NCI-H510A (cell line): ENCODE measurements at regions not wholly inside any gene's neighbourhood (a gene's known extent, or its start where the extent isn't known, plus 50 kb on each side); places are given as distances from the start of the nearest gene placed in this dataset.

Source experiments
- DNase-seq: peaks from one replicate; lab custom pipeline; 2025; lab: John Stamatoyannopoulos, UW

- no peak for DNase-seq
Measured at GRCh38 chr11:91810871-91811270, 413.7 kb upstream of the FAT3 start.

GRCh38 chr11:91805293-91805692, 419.3 kb upstream of the FAT3 start:
- no peak for DNase-seq

- no peak for DNase-seq
Measured at GRCh38 chr11:91804042-91804441, 420.6 kb upstream of the FAT3 start.

- no peak for DNase-seq
Measured at GRCh38 chr11:91802475-91802874, 422.1 kb upstream of the FAT3 start.

- DNase-seq, result no peak
Measured at GRCh38 chr11:91800208-91800914, 424.3 kb upstream of the FAT3 start.

DNA sequence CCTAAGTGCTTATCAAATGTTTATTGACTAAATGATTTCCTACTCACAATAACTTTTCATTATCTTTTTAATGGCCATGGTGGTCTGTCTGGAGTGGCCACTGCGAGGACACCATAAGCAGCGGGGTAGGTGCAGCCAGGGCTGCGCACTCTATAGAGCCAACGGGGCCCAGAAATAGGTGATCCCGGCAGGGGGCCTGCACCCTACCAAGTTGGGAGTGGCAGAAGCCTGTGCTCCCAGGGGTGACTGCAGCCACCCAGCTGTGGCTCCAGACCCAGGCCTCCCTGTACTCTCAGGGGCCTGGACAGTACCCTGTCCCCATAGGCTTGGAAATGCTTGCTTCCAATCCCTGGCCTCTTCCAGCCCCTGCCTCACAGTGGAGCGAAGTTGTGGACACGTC, 426.4 kb upstream of the FAT3 start:
- no peak for DNase-seq

DNA sequence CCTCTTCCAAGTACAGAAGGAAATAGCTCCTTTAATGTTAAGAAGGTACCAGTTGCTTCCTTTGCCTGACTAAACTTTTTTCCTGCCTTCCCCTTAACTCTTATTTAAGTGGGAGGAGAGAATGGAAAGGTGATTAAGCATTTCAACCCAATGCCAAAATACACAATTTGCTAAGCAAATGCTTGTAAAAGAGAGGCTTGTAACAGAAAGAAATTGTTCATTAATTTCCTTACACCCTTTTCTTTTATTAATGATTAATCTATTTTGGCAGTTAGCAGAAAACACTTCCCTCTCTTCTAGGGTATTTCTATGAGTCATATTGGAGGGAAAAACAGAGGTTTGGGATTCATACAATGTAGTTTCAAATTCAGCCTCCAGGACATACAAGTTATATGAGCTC, 427.6 kb upstream of the FAT3 start:
- DNase-seq, result no peak

GRCh38 chr11:91795139-91795887, 429.3 kb upstream of the FAT3 start:
- no peak for DNase-seq

GRCh38 chr11:91794146-91794545, 430.5 kb upstream of the FAT3 start:
- DNase-seq, result no peak

GRCh38 chr11:91792779-91793262, 431.8 kb upstream of the FAT3 start:
- DNase-seq, result no peak

- no peak for DNase-seq
Measured at GRCh38 chr11:91791171-91791468, 433.5 kb upstream of the FAT3 start.

DNA sequence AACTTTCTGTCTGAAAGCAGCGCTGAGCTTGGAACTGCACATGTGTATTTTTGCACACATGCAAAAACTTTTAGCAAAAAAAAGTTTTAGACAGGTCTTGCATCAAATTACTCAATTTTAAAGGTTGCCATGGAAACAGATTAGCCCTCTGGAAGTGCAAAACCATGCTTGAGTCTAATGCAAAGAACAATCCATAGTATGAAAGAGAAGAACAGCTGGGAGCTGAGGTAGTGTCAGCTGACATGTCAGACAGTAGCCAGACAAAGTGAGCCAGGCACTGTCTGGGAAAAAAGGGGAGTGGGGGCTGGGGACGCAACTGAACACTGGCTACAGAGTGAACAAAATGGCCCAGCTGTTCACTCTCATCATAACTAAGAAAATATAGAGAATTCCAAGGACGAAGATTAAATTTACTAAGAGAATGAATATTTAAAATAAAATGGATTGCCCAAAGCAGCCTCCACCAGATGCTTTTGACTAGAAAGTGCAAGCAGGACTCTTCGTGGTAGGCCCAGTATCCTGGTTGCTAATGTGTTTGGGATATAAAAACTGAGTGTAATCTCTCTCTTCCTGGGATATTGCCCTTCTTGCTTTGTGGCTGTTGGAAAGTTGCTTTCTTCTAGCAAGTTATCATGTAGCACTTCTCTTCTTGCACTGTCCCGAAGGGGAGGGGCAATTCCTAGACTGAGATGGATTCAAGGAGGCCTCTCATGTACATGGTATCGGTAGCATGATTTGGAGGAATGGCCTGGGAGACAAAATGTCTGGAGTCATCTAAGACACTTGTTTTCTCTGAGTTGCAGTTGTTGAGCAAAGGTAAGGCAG, 434.1 kb upstream of the FAT3 start:
- DNase-seq, result no peak

DNA sequence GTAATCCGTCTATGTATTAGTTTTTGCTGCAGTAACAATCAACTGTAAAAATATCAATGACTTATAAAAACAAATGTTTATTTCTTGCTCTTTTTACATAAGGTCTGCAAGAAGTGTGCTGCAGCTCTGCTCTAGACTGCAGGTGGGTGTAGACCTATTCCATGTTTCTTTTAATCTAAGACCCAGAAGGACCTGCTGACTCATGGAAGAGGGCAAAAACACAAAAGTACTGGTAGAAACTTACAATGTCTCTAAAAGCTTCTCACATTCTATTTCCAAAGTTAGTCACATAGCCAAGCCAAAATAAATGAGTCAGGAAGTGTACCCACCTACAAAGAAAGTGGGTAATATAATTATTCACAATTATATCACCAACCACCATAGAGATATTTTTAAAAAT, 435.9 kb upstream of the FAT3 start:
- DNase-seq, result no peak

GRCh38 chr11:91786097-91786496, 438.5 kb upstream of the FAT3 start:
- no peak for DNase-seq

DNA sequence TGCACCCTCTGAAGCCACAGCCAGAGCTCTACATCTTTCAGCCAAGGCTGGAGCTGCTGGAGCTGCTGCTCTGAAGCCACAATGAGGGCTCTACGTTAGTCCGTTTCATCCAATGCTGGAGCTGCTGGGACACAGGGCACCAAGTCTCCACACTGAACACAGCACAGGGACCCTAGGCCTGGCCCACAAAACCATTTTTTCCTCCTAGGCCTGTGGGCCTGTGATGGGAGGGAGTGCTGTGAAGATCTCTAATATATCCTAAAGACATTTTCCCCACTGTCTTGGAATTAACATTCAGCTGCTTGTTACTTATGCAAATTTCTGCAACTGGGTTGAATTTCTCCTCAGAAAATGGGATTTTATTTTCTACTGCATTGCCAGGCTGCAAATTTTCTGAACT, 441.4 kb upstream of the FAT3 start:
- DNase-seq, result no peak

GRCh38 chr11:91778758-91779157, 445.9 kb upstream of the FAT3 start:
- no peak for DNase-seq

- no peak for DNase-seq
Measured at GRCh38 chr11:91776655-91777054, 448.0 kb upstream of the FAT3 start.

DNA sequence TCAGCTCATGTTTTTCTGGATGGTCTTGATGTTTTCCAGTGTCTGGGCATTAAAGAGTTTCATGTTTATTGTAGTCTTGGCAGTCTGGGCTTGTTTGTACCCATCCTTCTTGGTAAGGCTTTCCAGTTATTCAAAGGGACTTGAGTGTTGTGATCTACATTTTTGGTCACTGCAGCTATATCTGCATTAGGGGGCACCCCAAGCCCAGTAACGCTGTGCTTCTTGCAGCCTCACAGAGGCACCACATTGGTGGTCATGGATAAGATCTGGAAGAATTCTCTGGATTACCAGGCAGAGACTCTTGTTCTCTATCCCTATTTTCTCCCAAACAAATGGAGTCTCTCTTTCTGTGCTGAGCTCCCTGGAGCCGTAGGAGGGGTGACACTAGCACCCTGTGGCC, 451.5 kb upstream of the FAT3 start:
- no peak for DNase-seq

DNA sequence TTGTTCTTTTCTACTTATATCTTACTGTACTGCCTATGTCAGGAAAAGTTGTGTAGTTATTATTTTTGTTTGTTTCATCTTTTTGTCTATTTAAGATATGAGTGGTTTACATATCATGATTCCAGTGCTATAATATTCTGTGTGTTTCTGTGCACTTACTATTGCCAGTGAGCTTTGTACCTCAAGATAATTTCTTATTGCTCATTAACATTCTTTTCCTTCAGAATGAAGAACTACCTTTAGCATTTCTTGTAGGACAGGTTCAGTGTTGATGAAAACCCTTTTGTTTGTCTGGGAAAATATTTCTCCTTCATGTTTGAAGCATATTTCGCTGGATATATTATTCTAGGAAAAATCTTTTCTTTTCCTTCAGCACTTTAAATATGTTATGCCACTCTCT, 452.7 kb upstream of the FAT3 start:
- DNase-seq, result no peak

DNA sequence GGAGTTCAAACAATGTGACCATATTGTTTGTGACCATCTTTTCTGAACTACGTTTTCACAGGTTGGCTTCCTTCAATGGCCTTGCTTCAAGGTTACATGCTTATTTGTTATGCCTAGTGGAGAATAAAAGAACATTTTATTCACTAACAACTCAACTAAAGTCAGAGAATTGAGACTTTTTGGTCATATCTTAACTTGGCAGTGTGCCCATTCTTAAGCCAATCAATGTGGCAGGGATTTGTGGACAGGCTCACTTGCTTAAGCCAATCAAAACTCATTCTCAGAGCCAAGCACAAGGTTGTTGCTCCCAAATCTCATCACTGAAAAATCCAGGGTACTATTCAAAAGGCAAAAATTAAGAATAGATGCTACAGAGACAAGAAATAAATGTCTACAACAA, 455.8 kb upstream of the FAT3 start:
- DNase-seq, result no peak

DNA sequence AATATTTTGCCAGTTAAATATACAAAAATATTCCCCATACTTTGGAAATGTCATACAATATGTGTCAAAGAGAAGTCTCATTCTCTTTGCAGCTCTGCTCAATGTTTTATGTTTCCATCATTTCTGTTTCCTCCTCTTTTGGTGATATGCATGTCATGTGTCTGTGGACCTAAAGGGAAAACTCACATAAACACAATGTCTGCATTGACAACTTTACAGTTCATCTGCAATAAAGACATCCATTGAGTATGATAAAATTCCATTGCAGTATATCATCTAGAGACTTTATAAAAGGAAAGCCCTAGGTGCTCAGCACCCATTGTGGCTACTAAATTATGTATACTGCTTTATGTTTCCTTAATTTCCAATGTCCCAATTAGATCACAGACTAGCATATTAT, 461.3 kb upstream of the FAT3 start:
- DNase-seq, result no peak

DNA sequence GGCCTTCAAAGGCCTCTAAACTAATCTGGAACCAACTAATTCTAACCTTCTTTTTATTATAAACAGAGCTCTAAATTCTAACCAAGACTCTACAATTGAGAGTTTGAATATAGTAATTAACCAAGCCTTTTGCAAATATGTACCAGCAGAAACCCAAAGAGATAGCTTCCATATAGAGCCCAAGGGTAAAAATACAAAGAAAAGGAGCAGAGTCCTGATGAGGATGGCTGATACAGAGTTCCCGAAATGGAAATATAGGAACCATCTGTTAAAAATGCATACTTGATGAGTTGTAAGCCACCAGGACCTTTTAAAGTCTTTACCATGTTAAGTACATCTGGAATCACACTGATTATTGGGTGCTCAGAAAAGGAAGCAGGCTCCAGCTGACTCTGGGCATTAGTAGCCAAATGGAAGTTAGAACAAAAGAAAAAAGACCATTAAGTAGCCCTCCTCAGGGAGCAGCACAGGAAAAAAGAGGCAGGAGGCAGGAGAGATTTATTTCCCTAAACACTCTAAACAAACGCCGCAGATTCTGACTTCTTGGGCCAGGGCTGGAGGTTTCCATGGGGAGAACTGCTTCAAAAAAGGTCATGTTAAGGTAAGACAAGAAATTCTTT, 463.1 kb upstream of the FAT3 start:
- no peak for DNase-seq
